NB4 (cell line): ENCODE measurements at regions not wholly inside any gene's neighbourhood (a gene's known extent, or its start where the extent isn't known, plus 50 kb on each side); places are given as distances from the start of the nearest gene placed in this dataset.

Source experiments
- DNase-seq: peaks from one replicate; pipeline ENCODE4 v3.0.0; 2010; ENCODE audit warnings: low read depth
- H3K4me3 ChIP-seq: one replicate; pipeline ENCODE4 v1.5.1; 2011; ENCODE audit warnings: mild to moderate bottlenecking, low read depth, low read length, moderate library complexity
- MYC ChIP-seq: IDR thresholded peaks from 2 replicates; pipeline ENCODE4 v1.6.1; 2011; ENCODE audit warnings: low read depth, low read length
- POLR2A ChIP-seq: IDR thresholded peaks from 2 replicates; pipeline ENCODE4 v1.6.1; 2011; ENCODE audit warnings: mild to moderate bottlenecking; ENCODE audit not compliant: insufficient read length; ENCODE audit errors: extremely low read depth
- TF ChIP-seq, protein P1 (sequence below): IDR thresholded peaks from 2 replicates; pipeline ENCODE4 v1.6.1; 2011; ENCODE audit warnings: low read depth, low read length
- TF ChIP-seq, protein P2 (sequence below): IDR thresholded peaks from one replicate; pipeline ENCODE4 v1.5.1; 2012; ENCODE audit warnings: low read depth, low read length

DNA sequence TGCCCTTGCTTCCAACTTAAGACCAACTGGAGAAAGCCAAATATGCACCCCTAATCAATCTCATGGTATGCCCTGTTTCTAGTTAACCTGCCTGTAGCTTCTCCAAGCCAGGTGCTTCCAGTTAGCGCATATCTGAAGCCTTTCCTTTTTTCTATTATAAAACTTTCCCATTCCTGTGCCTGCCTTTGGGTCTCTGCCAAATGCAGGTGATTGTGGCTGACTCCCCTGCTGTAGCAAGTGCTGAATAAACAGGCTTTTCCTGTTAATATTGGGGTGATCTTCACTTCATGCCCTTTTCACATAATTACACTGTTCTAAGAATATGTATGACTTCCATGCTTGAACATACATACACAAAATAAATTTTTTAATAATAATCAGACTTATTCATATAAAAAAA, 207.4 kb downstream of the TANC2 start:
- no peak for DNase-seq
- TF ChIP-seq MYC (no peak), POLR2A (no peak)
- TF ChIP-seq, protein P1, sequence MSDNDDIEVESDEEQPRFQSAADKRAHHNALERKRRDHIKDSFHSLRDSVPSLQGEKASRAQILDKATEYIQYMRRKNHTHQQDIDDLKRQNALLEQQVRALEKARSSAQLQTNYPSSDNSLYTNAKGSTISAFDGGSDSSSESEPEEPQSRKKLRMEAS: no peak
- TF ChIP-seq, protein P2, sequence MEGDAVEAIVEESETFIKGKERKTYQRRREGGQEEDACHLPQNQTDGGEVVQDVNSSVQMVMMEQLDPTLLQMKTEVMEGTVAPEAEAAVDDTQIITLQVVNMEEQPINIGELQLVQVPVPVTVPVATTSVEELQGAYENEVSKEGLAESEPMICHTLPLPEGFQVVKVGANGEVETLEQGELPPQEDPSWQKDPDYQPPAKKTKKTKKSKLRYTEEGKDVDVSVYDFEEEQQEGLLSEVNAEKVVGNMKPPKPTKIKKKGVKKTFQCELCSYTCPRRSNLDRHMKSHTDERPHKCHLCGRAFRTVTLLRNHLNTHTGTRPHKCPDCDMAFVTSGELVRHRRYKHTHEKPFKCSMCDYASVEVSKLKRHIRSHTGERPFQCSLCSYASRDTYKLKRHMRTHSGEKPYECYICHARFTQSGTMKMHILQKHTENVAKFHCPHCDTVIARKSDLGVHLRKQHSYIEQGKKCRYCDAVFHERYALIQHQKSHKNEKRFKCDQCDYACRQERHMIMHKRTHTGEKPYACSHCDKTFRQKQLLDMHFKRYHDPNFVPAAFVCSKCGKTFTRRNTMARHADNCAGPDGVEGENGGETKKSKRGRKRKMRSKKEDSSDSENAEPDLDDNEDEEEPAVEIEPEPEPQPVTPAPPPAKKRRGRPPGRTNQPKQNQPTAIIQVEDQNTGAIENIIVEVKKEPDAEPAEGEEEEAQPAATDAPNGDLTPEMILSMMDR: no peak
- no peak overlapping the region for H3K4me3 ChIP-seq

DNA sequence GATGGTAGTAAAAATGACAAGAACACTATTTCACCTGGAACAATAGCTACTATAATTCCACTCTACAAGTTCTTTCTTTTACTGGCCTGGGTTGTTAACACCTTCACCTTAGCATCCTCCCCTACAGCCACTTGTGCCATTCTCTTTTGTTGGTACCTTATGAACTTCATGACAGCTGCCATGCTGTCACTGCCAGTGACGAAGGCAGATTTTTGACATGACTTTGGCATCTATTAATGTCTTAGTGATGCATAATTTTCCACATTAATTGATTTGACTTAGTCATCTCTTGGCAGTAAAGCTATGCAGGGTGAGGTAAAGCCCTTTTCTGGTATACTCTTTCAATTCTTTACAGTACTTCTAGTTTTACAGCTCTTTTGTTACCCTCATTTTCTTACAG, 207.9 kb downstream of the TANC2 start:
- H3K4me3 ChIP-seq: no peak overlapping the region
- TF ChIP-seq POLR2A (no peak), MYC (no peak)
- TF ChIP-seq, protein P2: no peak
- TF ChIP-seq, protein P1: no peak
- DNase-seq: no peak

DNA sequence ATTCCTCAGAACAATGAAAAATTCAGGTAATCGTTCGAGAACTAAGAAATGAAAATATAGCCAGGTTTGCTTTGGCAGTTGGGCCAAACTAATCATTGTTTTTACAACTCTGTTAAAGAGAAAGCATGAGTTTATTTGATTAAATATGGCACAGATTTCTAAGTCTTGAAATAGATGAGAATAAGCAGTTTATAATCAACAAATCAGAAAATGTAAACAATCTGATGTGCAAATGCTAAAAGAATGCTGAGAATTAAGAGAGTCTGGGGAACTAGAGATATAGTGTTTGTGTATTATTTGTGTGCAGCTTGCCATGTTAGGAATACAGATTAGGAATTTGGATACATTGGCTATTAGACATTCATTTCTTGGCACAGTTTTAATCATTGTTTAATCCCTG, 212.5 kb downstream of the TANC2 start:
- TF ChIP-seq POLR2A: no peak
- TF ChIP-seq MYC: no peak
- TF ChIP-seq, protein P1: no peak
- TF ChIP-seq, protein P2: no peak
- DNase-seq: no peak
- H3K4me3 ChIP-seq: no peak overlapping the region

DNA sequence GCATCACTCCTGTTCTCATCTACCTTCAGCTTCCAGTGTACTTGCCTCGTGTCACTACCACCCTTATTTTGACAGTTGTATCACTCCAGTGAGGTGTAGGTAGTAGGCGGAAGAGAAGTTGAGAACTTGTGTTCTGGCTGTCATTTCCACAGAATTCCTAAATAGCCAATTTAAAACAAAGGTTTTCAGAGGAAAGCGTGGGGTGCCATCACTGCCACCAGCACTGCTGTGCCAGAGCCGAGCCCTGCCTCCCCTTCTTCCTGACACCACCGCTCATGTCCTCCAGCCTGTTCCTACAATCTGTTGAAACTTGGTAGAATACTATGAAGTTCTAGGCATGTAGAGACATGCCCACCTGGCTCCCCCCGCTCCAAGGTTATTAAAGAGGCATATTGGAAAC, 215.8 kb downstream of the TANC2 start:
- no peak overlapping the region for H3K4me3 ChIP-seq
- TF ChIP-seq, protein P2: no peak
- TF ChIP-seq, protein P1: no peak
- no peak for TF ChIP-seq MYC
- no peak for TF ChIP-seq POLR2A
- DNase-seq: no peak

DNA sequence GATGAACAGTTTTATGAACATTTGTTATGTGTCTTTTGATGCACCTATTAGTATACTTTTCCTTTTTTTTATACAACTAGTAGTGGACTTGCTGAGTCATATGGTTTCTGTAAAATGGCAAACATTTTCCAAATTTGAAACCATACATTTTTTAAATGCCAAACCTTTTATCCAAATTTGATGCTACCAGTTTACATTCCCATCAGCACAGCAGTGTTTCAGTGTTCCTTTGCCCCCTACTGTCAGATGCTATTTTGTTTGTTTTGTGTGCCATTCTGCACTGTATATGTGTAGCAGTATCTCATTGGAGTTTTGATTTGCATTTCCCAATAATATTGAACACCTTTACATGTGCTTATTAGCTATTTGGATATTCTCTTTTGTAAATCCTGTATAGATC, 219.4 kb downstream of the TANC2 start:
- TF ChIP-seq POLR2A (no peak), MYC (no peak)
- TF ChIP-seq, protein P1: no peak
- TF ChIP-seq, protein P2: no peak
- no peak overlapping the region for H3K4me3 ChIP-seq
- DNase-seq: no peak

DNA sequence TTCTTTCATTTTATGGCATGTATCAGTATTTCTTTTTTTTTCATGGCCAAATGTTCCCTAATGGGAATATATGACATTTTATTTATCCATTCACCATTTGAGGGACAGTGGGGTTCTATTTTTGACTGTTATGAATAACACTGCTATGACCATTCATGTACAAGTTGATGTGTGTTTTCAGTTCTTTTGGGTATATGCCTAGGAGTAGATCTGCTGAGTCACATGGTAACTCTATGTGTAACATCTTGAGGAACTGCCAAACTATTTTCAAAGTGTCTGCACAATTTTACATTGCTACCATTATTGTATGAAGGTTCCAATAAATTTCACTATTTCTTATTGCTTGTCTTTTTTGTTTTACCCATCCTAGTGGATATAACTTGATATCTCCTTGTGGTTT, 223.0 kb downstream of the TANC2 start:
- peak; percentile 3 for DNase-seq
- no peak overlapping the region for H3K4me3 ChIP-seq
- TF ChIP-seq POLR2A: no peak
- TF ChIP-seq, protein P1: no peak
- no peak for TF ChIP-seq MYC
- TF ChIP-seq, protein P2: no peak
